Uterus (tissue), 2 donors: ENCODE measurements at regions not wholly inside any gene's neighbourhood (a gene's known extent, or its start where the extent isn't known, plus 50 kb on each side); places are given as distances from the start of the nearest gene placed in this dataset.

Experiments
- CTCF ChIP-seq, 4 experiments: fragments of 200-600 bp in 2 of 4; fragments of 450-650 bp in 2 of 4; sonication (generic) in 2 of 4; IDR thresholded peaks; one replicate each; pipeline ENCODE4 v1.5.1; 2016 to 2019; ENCODE audit warnings: antibody characterized with exemption in 4 of 4, mild to moderate bottlenecking in 2 of 4, moderate library complexity in 1 of 4
- POLR2A ChIP-seq, 2 donors: fragments of 450-650 bp; IDR thresholded peaks; one replicate each; pipeline ENCODE4 v1.6.1; 2016; ENCODE audit warnings: antibody characterized with exemption in 2 of 2, mild to moderate bottlenecking in 1 of 2, moderate library complexity in 1 of 2

- TF ChIP-seq CTCF (IDR thresholded peaks at IDR 0.05) (no peak), POLR2A (IDR thresholded peaks at IDR 0.05) (no peak)
Observed at GRCh38 chr6:141587482-141588266, 545.1 kb upstream of the GJE1 start.
